Neural cell (in vitro differentiated cells): ENCODE measurements at regions not wholly inside any gene's neighbourhood (a gene's known extent, or its start where the extent isn't known, plus 50 kb on each side); places are given as distances from the start of the nearest gene placed in this dataset.
"Not testable (repeated sequence)": the region's sequence is repeated elsewhere in the genome, so short reads cannot be mapped to it uniquely, and the experiment has no call there.

Experiments used
- CTCF ChIP-seq: fragments of 450-650 bp; IDR thresholded peaks from 2 replicates; pipeline ENCODE4 v1.5.1; 2014; ENCODE audit warnings: antibody characterized with exemption, mild to moderate bottlenecking, moderate library complexity; ENCODE audit not compliant: poor library complexity, severe bottlenecking
- EP300 ChIP-seq: fragments of 450-650 bp; conservative IDR thresholded peaks from 2 replicates; pipeline ENCODE4 v1.6.1; 2014; ENCODE audit warnings: antibody characterized with exemption, mild to moderate bottlenecking, moderate library complexity; ENCODE audit not compliant: poor library complexity, severe bottlenecking
- EZH2 ChIP-seq: fragments of 200-600, 300-800 bp; shearing (Covaris generic), sonication (generic); IDR thresholded peaks from 2 replicates; pipeline ENCODE4 v1.6.1; 2014; ENCODE audit warnings: antibody characterized with exemption, low read length, borderline replicate concordance, mild to moderate bottlenecking; ENCODE audit not compliant: insufficient read depth, poor library complexity, severe bottlenecking
- POLR2AphosphoS5 ChIP-seq: IDR thresholded peaks from 2 replicates; pipeline ENCODE4 v1.6.1; 2012
- REST ChIP-seq: IDR thresholded peaks from 2 replicates; pipeline ENCODE4 v1.6.1; 2012; ENCODE audit warnings: borderline replicate concordance

GRCh38 chr3:35985-36384 is 160.6 kb upstream of the CHL1 start:
- TF ChIP-seq EP300, CTCF, REST, POLR2AphosphoS5, EZH2: not testable (repeated sequence)
